Loucy (cell line): ENCODE measurements at regions not wholly inside any gene's neighbourhood (a gene's known extent, or its start where the extent isn't known, plus 50 kb on each side); places are given as distances from the start of the nearest gene placed in this dataset.
A peak's percentile ranks its signal among the peaks of the same experiment; 100 is the strongest.

Experiments used
- H2AFZ ChIP-seq: fragments of 200-600 bp; sonication (generic); 2 replicates; pipeline ENCODE4 v1.6.0; 2016; ENCODE audit warnings: antibody characterized with exemption, mild to moderate bottlenecking, low read length, moderate library complexity
- H3F3A ChIP-seq: fragments of 200-600 bp; 2 replicates; pipeline ENCODE4 v1.6.0; 2016; ENCODE audit warnings: antibody characterized with exemption, low read depth, mild to moderate bottlenecking
- H3K27me3 ChIP-seq: fragments of 200-600 bp; sonication (generic); 2 replicates; pipeline ENCODE4 v1.6.1; 2014; ENCODE audit warnings: low read length, mild to moderate bottlenecking; ENCODE audit not compliant: insufficient read depth, poor library complexity, severe bottlenecking
- H3K36me3 ChIP-seq: fragments of 200-600 bp; sonication (generic); 2 replicates; pipeline ENCODE4 v1.6.1; 2016; ENCODE audit warnings: low read length; ENCODE audit not compliant: insufficient read depth
- H3K4me1 ChIP-seq: fragments of 200-600 bp; sonication (generic); 2 replicates; pipeline ENCODE4 v1.5.1; 2014; ENCODE audit warnings: low read length, mild to moderate bottlenecking; ENCODE audit not compliant: insufficient read depth, poor library complexity, severe bottlenecking
- H3K4me2 ChIP-seq: fragments of 200-600 bp; sonication (generic); 2 replicates; pipeline ENCODE4 v1.6.0; 2014; ENCODE audit warnings: antibody characterized with exemption, low read length, low read depth, mild to moderate bottlenecking; ENCODE audit not compliant: poor library complexity, severe bottlenecking
- H3K4me3 ChIP-seq: fragments of 200-600 bp; sonication (generic); 2 replicates; pipeline ENCODE4 v1.5.1; 2014; ENCODE audit warnings: low read length, mild to moderate bottlenecking, mixed read lengths; ENCODE audit not compliant: poor library complexity, severe bottlenecking
- H3K79me2 ChIP-seq: fragments of 200-600 bp; sonication (generic); 2 replicates; pipeline ENCODE4 v1.6.1; 2014; ENCODE audit warnings: low read length; ENCODE audit not compliant: insufficient read depth
- H3K9ac ChIP-seq: fragments of 200-600 bp; sonication (generic); 2 replicates; pipeline ENCODE4 v1.6.0; 2014; ENCODE audit warnings: mild to moderate bottlenecking, low read depth, low read length, moderate library complexity; ENCODE audit not compliant: poor library complexity, severe bottlenecking
- H3K9me2 ChIP-seq: fragments of 200-600 bp; sonication (generic); replicated peaks from 2 replicates; pipeline ENCODE4 v1.6.1; 2016; ENCODE audit warnings: low read depth, low read length, mixed read lengths
- H3K9me3 ChIP-seq: fragments of 200-600 bp; sonication (generic); 2 replicates; pipeline ENCODE4 v1.6.1; 2014; ENCODE audit warnings: mild to moderate bottlenecking, antibody characterized with exemption, low read length, low read depth; ENCODE audit not compliant: insufficient read depth
- H4K20me1 ChIP-seq: fragments of 200-600 bp; sonication (generic); 2 replicates; pipeline ENCODE4 v1.6.0; 2014; ENCODE audit warnings: antibody characterized with exemption, low read length, mild to moderate bottlenecking; ENCODE audit not compliant: insufficient read depth, poor library complexity, severe bottlenecking
- CTCF ChIP-seq: fragments of 200-600 bp; sonication (generic); conservative IDR thresholded peaks from 2 replicates; pipeline ENCODE4 v1.5.1; 2014; ENCODE audit warnings: mild to moderate bottlenecking, antibody characterized with exemption, low read length
- EZH2phosphoT487 ChIP-seq: fragments of 200-600 bp; IDR thresholded peaks from 2 replicates; pipeline ENCODE4 v1.6.1; 2018; ENCODE audit warnings: antibody characterized with exemption, mild to moderate bottlenecking, moderate library complexity, borderline replicate concordance

GRCh38 chr2:12928775-12929401 is 212.2 kb downstream of the TRIB2 start:
- Histone ChIP-seq H3K27me3 (peaks cover 25% of the 10 kb centered on the region), H4K20me1 (no peaks in the 10 kb centered on the region), H3K36me3 (no peaks in the 10 kb centered on the region), H2AFZ (no peak overlapping the region), H3K4me2 (no peak overlapping the region), H3K9ac (no peak overlapping the region), H3K4me3 (no peak overlapping the region), H3K9me2 (no peaks in the 10 kb centered on the region), H3K9me3 (no peaks in the 10 kb centered on the region), H3F3A (no peaks in the 10 kb centered on the region), H3K4me1 (peaks cover 4% of the 10 kb centered on the region), H3K79me2 (no peaks in the 10 kb centered on the region)
- TF ChIP-seq EZH2phosphoT487: no peak
- TF ChIP-seq CTCF: no peak

- Histone ChIP-seq H3K9me2 (no peaks in the 10 kb centered on the region), H3K4me1 (peaks cover 4% of the 10 kb centered on the region), H3K4me2 (no peak overlapping the region), H3K79me2 (no peaks in the 10 kb centered on the region), H3K9ac (no peak overlapping the region), H3K27me3 (peaks cover 32% of the 10 kb centered on the region), H2AFZ (no peak overlapping the region), H3F3A (no peaks in the 10 kb centered on the region), H3K36me3 (no peaks in the 10 kb centered on the region), H3K9me3 (no peaks in the 10 kb centered on the region), H4K20me1 (no peaks in the 10 kb centered on the region), H3K4me3 (no peak overlapping the region)
- TF ChIP-seq CTCF: no peak
- no peak for TF ChIP-seq EZH2phosphoT487
Measured at GRCh38 chr2:12929758-12930157, 213.0 kb downstream of the TRIB2 start.

GRCh38 chr2:12930391-12930790 is 213.7 kb downstream of the TRIB2 start:
- Histone ChIP-seq H2AFZ (no peak overlapping the region), H3K27me3 (peaks cover 38% of the 10 kb centered on the region), H3K4me3 (no peak overlapping the region), H3F3A (no peaks in the 10 kb centered on the region), H3K9me2 (no peaks in the 10 kb centered on the region), H3K9me3 (no peaks in the 10 kb centered on the region), H3K9ac (no peak overlapping the region), H3K4me2 (no peak overlapping the region), H3K36me3 (no peaks in the 10 kb centered on the region), H3K4me1 (peaks cover 4% of the 10 kb centered on the region), H4K20me1 (no peaks in the 10 kb centered on the region), H3K79me2 (no peaks in the 10 kb centered on the region)
- peak; percentile 15; the same call in 1 of the 2 replicates for TF ChIP-seq EZH2phosphoT487
- TF ChIP-seq CTCF: no peak
